ENCODE measurements at regions not wholly inside any gene's neighbourhood (a gene's known extent, or its start where the extent isn't known, plus 50 kb on each side); places are given as distances from the start of the nearest gene placed in this dataset.

GRCh38 chr10:69686866-69687265 lies 56.8 kb downstream of the FAM241B start:
- H3K9me3 ChIP-seq (ENCODE audit: low read length), result no peaks in the 10 kb centered on the region
- ChIA-PET POLR2A (no interaction called here), CTCF (ENCODE audit: low intra/inter-chr PET ratio, low total read pairs) (no interaction called here)
- intact Hi-C loops (cut with micrococcal nuclease; ENCODE audit: unreplicated experiment) (no loop called here), in situ Hi-C loops (cut with HindIII; ENCODE audit: extremely low pct_ligation_motif_present, low pct_unique_long_range_greater_than_20kb) (no loop called here)
- BruUV-seq (replicated peaks), result no TSS peak
- WGBS (ENCODE audit: low lambda C conversion rate), result no CpG with 5 or more reads among the region's 2 CpGs
- H3K4me3 ChIP-seq (replicated peaks in 1 of 3; ENCODE audit: insufficient read depth in 1 of 3, low read depth in 2 of 3, low read length in 3 of 3), result no peak overlapping the region
- H3K27ac ChIP-seq (ENCODE audit: extremely low read length, insufficient read depth, low read length), result no peak overlapping the region
- no peak overlapping the region for H3K4me2 ChIP-seq (ENCODE audit: low read depth, low read length)
- no peak overlapping the region for H3K9ac ChIP-seq (ENCODE audit: insufficient read depth, low read depth, low read length)
- no peak for ATAC-seq
- H3K27me3 ChIP-seq (ENCODE audit: control insufficient read depth in 1 of 2, insufficient read depth in 2 of 2, low read length in 2 of 2), result peaks cover 2 to 14% of the 10 kb centered on the region in 2 experiments; a peak in 2 of 5 replicates
- H3K4me1 ChIP-seq (ENCODE audit: insufficient read depth, low read length), result peaks cover 29% of the 10 kb centered on the region
- no peaks in the 10 kb centered on the region for H3K36me3 ChIP-seq (replicated peaks in 1 of 2; ENCODE audit: control insufficient read depth in 1 of 2, insufficient read depth in 2 of 2, low read length in 2 of 2)
- FAIRE-seq, result no peak
- no peak for DNase-seq (ENCODE audit: low spot score)
- no peak overlapping the region for H2AFZ ChIP-seq (ENCODE audit: low read length)
- no peaks in the 10 kb centered on the region for H3K79me2 ChIP-seq (ENCODE audit: insufficient read depth, low read length)
- H4K20me1 ChIP-seq (ENCODE audit: insufficient read depth, low read length), result no peaks in the 10 kb centered on the region
- no peak for TF ChIP-seq PAXIP1 (CRISPR knock-in tag; conservative IDR thresholded peaks at IDR 0.05)
- TF ChIP-seq NR2F6 (IDR thresholded peaks at IDR 0.05), result no peak
- no peak for TF ChIP-seq NR2F6 (CRISPR knock-in tag; IDR thresholded peaks at IDR 0.05)
- no peak for TF ChIP-seq ZNF781 (CRISPR knock-in tag; IDR thresholded peaks at IDR 0.05; ENCODE audit: borderline replicate concordance, not compliant biosample characterization)
- TF ChIP-seq ZBTB43 (CRISPR knock-in tag; conservative IDR thresholded peaks at IDR 0.05), result no peak
- no peak for TF ChIP-seq RELA (CRISPR knock-in tag; IDR thresholded peaks at IDR 0.05)
- no peak for TF ChIP-seq PRDM10 (CRISPR knock-in tag; IDR thresholded peaks at IDR 0.05; ENCODE audit: low read depth)
- TF ChIP-seq ELF3 (CRISPR knock-in tag; IDR thresholded peaks at IDR 0.05), result no peak
- no peak for TF ChIP-seq MAF1 (CRISPR knock-in tag; IDR thresholded peaks at IDR 0.05; ENCODE audit: borderline replicate concordance)
- TF ChIP-seq ZNF552 (CRISPR knock-in tag; IDR thresholded peaks at IDR 0.05; ENCODE audit: borderline replicate concordance), result no peak
- TF ChIP-seq CERS6 (CRISPR knock-in tag; IDR thresholded peaks at IDR 0.05), result no peak
- TF ChIP-seq ZNF878 (CRISPR knock-in tag; IDR thresholded peaks at IDR 0.05), result no peak
- no peak for TF ChIP-seq POLR2A (IDR thresholded peaks at IDR 0.05; ENCODE audit: insufficient read depth in 1 of 2, low read depth in 2 of 2, low read length in 2 of 2)
- TF ChIP-seq KLF13 (CRISPR knock-in tag; IDR thresholded peaks at IDR 0.05), result no peak
- TF ChIP-seq ZNF143 (CRISPR knock-in tag; IDR thresholded peaks at IDR 0.05), result no peak
- no peak for TF ChIP-seq MTF2 (CRISPR knock-in tag; IDR thresholded peaks at IDR 0.05; ENCODE audit: borderline replicate concordance)
